Right atrium auricular region (tissue), 2 donors: ENCODE measurements at regions not wholly inside any gene's neighbourhood (a gene's known extent, or its start where the extent isn't known, plus 50 kb on each side); places are given as distances from the start of the nearest gene placed in this dataset.

ENCODE experiments used
- DNase-seq: peaks from one replicate; pipeline ENCODE4 v3.0.0-alpha.2; 2019; ENCODE audit warnings: low spot score
- H3K27ac ChIP-seq, 2 donors: fragments of 200-600 bp; sonication (generic); 1 replicate in 1 of 2; 2 replicates in 1 of 2; pipeline ENCODE4 v1.5.1; 2016 to 2019
- H3K27me3 ChIP-seq, 2 donors: fragments of 200-600 bp; sonication (generic); one replicate each; pipeline versions ENCODE4 v1.5.1 to v1.6.0; 2017 to 2019
- H3K36me3 ChIP-seq: fragments of 200-600 bp; sonication (generic); one replicate; pipeline ENCODE4 v1.5.1; 2016
- H3K4me1 ChIP-seq, 2 donors: fragments of 200-600 bp; sonication (generic); one replicate each; pipeline versions ENCODE4 v1.5.1 to v1.6.0; 2017 to 2019
- H3K4me3 ChIP-seq, 2 donors: fragments of 200-600 bp; sonication (generic); 1 replicate in 1 of 2; 2 replicates in 1 of 2; pipeline ENCODE4 v1.5.1; 2017 to 2019; ENCODE audit warnings: mild to moderate bottlenecking in 1 of 2, moderate library complexity in 1 of 2
- H3K9me3 ChIP-seq, 2 donors: fragments of 200-600 bp; sonication (generic); one replicate each; pipeline ENCODE4 v1.5.1; 2019
- TF ChIP-seq, protein P1 (sequence below), 2 donors: fragments of 200-600 bp; sonication (generic); IDR thresholded peaks; one replicate each; pipeline ENCODE4 v1.5.1; 2019; ENCODE audit warnings: antibody characterized with exemption in 2 of 2

DNA sequence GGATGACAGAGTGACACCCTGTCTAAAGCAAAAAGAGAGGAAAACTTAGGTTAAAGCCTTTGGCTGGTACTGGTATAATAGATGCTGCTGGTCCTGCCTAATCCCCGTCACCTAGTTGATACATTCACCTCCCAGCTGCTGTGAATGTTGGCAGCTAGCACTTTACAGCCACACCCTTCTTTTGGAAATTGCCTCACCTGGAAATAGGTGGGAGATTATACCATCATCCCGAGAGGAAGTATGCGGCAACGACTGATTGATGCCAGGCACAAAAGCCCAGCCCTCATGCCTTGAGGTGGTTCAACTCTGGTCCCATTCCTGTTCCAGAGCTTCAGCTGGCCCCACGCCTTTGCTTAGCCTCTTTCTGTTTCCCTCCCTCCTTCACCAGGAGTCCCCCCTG is 53.2 kb upstream of the SIAH1 start:
- H3K4me3 ChIP-seq: no peak overlapping the region

DNA sequence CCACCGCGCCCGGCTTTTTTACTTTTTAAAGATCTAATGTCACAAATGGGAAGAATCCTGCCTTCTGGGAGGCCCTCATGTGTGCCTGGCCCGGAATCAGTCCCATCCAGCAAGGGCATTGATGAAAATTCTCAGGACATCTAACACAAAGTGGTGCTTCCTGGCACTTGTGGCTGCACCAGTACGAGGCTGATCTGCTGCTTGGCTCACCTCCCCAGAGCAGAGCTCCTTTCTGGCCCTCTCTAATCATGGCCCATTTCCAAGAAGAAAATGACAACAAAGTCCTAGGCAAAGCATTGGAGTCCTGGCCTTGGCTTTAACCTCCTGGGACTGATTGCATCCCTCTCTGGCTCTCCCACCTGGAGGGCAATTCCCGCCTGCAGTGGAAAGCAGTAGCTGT is 50.7 kb upstream of the SIAH1 start:
- H3K4me3 ChIP-seq: no peak overlapping the region

More for the DNA sequence above, 53.2 kb upstream of the SIAH1 start:
- no peak for DNase-seq
- TF ChIP-seq, protein P1, sequence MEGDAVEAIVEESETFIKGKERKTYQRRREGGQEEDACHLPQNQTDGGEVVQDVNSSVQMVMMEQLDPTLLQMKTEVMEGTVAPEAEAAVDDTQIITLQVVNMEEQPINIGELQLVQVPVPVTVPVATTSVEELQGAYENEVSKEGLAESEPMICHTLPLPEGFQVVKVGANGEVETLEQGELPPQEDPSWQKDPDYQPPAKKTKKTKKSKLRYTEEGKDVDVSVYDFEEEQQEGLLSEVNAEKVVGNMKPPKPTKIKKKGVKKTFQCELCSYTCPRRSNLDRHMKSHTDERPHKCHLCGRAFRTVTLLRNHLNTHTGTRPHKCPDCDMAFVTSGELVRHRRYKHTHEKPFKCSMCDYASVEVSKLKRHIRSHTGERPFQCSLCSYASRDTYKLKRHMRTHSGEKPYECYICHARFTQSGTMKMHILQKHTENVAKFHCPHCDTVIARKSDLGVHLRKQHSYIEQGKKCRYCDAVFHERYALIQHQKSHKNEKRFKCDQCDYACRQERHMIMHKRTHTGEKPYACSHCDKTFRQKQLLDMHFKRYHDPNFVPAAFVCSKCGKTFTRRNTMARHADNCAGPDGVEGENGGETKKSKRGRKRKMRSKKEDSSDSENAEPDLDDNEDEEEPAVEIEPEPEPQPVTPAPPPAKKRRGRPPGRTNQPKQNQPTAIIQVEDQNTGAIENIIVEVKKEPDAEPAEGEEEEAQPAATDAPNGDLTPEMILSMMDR (IDR thresholded peaks at IDR 0.05): no peak
- H3K36me3 ChIP-seq: no peaks in the 10 kb centered on the region
- H3K9me3 ChIP-seq: no peaks in the 10 kb centered on the region
- H3K27me3 ChIP-seq: no peaks in the 10 kb centered on the region
- H3K27ac ChIP-seq: no peak overlapping the region
- peaks cover 0 to 8% of the 10 kb centered on the region in 2 donors for H3K4me1 ChIP-seq

GRCh38 chr16:48435318-48435680 is 50.1 kb upstream of the SIAH1 start:
- TF ChIP-seq, protein P1 (IDR thresholded peaks at IDR 0.05): no peak
- DNase-seq: no peak
- no peak overlapping the region for H3K4me3 ChIP-seq
- no peaks in the 10 kb centered on the region for H3K9me3 ChIP-seq
- H3K27me3 ChIP-seq: no peaks in the 10 kb centered on the region
- H3K36me3 ChIP-seq: no peaks in the 10 kb centered on the region
- no peak overlapping the region for H3K27ac ChIP-seq
- H3K4me1 ChIP-seq: peaks cover 0 to 8% of the 10 kb centered on the region in 2 donors

More for the DNA sequence above, 50.7 kb upstream of the SIAH1 start:
- no peaks in the 10 kb centered on the region for H3K27me3 ChIP-seq
- TF ChIP-seq, protein P1 (IDR thresholded peaks at IDR 0.05): no peak
- H3K27ac ChIP-seq: no peak overlapping the region
- DNase-seq: no peak
- no peaks in the 10 kb centered on the region for H3K36me3 ChIP-seq
- no peaks in the 10 kb centered on the region for H3K9me3 ChIP-seq
- H3K4me1 ChIP-seq: peaks cover 0 to 8% of the 10 kb centered on the region in 2 donors
